Rectal smooth muscle tissue (tissue), 1 donor: ENCODE measurements at regions not wholly inside any gene's neighbourhood (a gene's known extent, or its start where the extent isn't known, plus 50 kb on each side); places are given as distances from the start of the nearest gene placed in this dataset.
"Not testable (repeated sequence)": the region's sequence is repeated elsewhere in the genome, so short reads cannot be mapped to it uniquely, and the experiment has no call there.

Experiments
- H3K27ac ChIP-seq: one replicate; pipeline ENCODE4 v1.7.0; 2013; ENCODE audit warnings: low read depth, low read length, inconsistent platforms
- H3K27me3 ChIP-seq: one replicate; pipeline ENCODE4 v1.7.0; 2013; ENCODE audit warnings: low read length; ENCODE audit not compliant: control insufficient read depth, insufficient read depth
- H3K36me3 ChIP-seq: one replicate; pipeline ENCODE4 v1.7.0; 2013; ENCODE audit warnings: low read length; ENCODE audit not compliant: control insufficient read depth, insufficient read depth
- H3K4me1 ChIP-seq: one replicate; pipeline ENCODE4 v1.7.0; 2013; ENCODE audit warnings: low read length; ENCODE audit not compliant: control insufficient read depth, insufficient read depth
- H3K4me3 ChIP-seq: one replicate; pipeline ENCODE4 v1.7.0; 2013; ENCODE audit warnings: low read length
- H3K9ac ChIP-seq: one replicate; pipeline ENCODE4 v1.7.0; 2013; ENCODE audit warnings: low read length

DNA sequence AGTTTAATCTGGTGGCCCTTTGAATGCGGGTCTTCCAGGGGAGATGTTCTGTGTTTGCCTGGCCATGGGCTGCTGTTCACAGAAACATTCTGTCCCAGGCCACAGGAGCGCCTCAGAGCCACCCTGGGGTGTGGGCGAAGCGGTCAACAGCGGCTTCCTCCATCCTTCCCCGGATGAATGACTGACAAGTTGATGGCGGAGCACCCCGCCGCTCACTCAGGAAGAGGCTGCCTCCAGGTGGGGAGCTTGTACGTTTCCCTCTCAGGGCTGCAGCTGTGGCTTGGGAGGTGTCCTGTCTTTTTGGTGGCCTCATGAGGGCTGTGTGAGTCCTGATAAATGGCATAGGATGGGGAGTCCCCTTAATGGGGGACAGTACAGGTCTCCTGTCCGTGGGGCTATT, 178.4 kb downstream of the NRN1 start:
- Histone ChIP-seq H3K9ac (no peak overlapping the region), H3K4me1 (no peaks in the 10 kb centered on the region), H3K27me3 (no peaks in the 10 kb centered on the region), H3K27ac (no peak overlapping the region), H3K36me3 (no peaks in the 10 kb centered on the region), H3K4me3 (no peak overlapping the region)

DNA sequence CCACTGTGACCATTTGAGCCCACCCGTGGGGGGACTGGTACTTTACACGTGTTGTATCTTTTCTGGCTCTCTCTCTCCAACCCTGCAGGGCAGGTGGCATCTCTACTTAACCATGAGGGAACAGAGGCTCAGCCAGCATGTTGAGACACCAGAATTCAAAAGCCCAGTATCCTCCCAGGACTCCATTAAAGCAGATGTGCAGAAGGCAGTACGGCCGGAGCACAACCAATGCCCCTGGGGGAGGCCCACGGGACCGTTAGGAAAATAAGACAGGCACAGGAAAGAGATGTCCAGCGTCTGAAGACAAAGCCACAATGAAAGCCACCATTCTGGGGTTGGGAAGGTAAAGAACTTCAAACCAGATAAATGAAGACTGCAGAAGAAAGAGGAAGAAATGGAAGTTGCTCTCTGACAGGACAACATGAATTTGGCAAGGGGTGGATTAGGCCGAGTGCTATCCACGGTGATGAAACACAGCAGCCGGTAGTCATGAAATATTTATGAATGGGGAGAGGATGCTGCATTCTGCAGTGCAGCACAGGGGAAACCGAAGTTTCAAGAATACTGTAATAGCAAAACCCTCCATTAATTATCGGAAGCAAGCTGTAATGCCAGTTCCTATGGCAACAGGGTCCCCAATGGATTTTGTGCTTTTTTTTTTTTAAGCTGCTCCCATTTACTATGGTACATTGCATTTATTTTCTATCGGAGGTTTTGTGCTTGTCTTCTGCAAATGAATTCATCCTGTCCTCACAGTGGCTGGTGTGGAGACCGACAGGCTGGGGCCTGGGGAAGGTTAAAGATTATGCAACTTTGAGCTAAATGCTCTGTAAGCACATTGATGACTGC, 179.4 kb downstream of the NRN1 start:
- Histone ChIP-seq H3K27ac (no peak overlapping the region), H3K9ac (no peak overlapping the region), H3K27me3 (no peaks in the 10 kb centered on the region), H3K36me3 (no peaks in the 10 kb centered on the region), H3K4me3 (no peak overlapping the region), H3K4me1 (no peaks in the 10 kb centered on the region)

DNA sequence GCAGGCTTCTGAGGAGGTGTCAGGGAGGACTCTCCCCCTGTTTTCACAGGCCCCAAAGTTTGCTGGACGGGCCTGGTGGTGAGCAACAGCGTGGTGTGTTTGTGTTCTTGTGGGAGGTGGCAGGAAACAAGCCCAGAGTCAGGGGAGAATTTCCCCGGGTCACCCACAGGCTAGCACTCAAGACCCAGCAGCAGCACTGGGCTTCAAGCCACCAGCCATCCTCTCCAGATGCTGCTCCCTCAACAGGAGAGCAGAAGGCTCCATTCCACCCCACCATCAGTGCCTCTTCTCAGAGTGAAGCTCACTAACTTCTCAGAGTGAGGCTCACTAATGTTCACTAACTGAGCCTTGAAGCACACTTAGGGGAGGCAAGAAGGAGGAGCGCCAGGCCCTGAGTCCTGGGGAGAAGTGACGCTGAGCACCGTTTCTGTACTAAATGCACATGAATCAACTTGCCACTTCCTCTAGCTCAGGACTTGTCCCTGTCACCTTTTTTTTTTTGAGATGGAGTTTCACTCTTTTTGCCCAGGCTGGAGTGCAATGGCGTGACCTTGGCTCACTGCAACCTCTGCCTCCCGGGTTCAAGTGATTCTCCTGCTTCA, 182.2 kb downstream of the NRN1 start:
- H3K27ac ChIP-seq, H3K27me3 ChIP-seq, H3K36me3 ChIP-seq, H3K4me3 ChIP-seq, H3K4me1 ChIP-seq, H3K9ac ChIP-seq: not testable (repeated sequence)
